B cell (primary cell): ENCODE measurements at regions not wholly inside any gene's neighbourhood (a gene's known extent, or its start where the extent isn't known, plus 50 kb on each side); places are given as distances from the start of the nearest gene placed in this dataset.

Experiments
- ATAC-seq: fragments of 200-7000 bp; cut with Tn5 transposase; one replicate; pipeline ENCODE4 v1.10.0; 2021; ENCODE audit warnings: low read depth, mild to moderate bottlenecking, moderate number of reproducible peaks, moderate library complexity
- CTCF ChIA-PET: fragments of 350-600 bp; sonication (Branson Sonifier 250); formaldehyde crosslinking; loops from one replicate; lab custom pipeline; 2021; ENCODE audit warnings: antibody characterized with exemption, inconsistent platforms; lab: Charles Lee
- POLR2A ChIA-PET: fragments of 350-600 bp; sonication (Branson Sonifier 250); formaldehyde crosslinking; loops from one replicate; lab custom pipeline; 2021; ENCODE audit warnings: antibody characterized with exemption; lab: Charles Lee
- DNase-seq: peaks from one replicate; pipeline ENCODE4 v3.0.0; 2013
- H2AFZ ChIP-seq: 2 replicates; pipeline ENCODE4 v1.6.1; 2012; ENCODE audit warnings: mild to moderate bottlenecking, low read depth, low read length; ENCODE audit not compliant: insufficient read depth, poor library complexity, severe bottlenecking
- H3K27ac ChIP-seq, 2 donors: 1 replicate in 1 of 2; 2 replicates in 1 of 2; pipeline ENCODE4 v1.5.1; 2012 to 2013; ENCODE audit warnings: low read length in 2 of 2, mild to moderate bottlenecking in 2 of 2, moderate library complexity in 1 of 2
- H3K27me3 ChIP-seq, 4 experiments: fragments of 200-600 bp in 1 of 4; sonication (generic) in 1 of 4; replicated peaks in 1 of 4; 1 replicate in 2 of 4; 2 replicates in 2 of 4; pipeline versions ENCODE4 v1.6.1 to v1.7.0; 2013 to 2016; ENCODE audit warnings: low read length in 3 of 4, mild to moderate bottlenecking in 2 of 4, mixed read lengths in 1 of 4, moderate library complexity in 1 of 4; ENCODE audit not compliant: insufficient read depth in 4 of 4, control insufficient read depth in 3 of 4; ENCODE audit errors: control extremely low read depth in 1 of 4
- H3K36me3 ChIP-seq, 2 experiments: replicated peaks in 1 of 2; 1 replicate in 1 of 2; 2 replicates in 1 of 2; pipeline versions ENCODE4 v1.6.1 to v1.7.1; 2013; ENCODE audit warnings: low read length in 1 of 2; ENCODE audit not compliant: insufficient read depth in 2 of 2, control insufficient read depth in 1 of 2; ENCODE audit errors: control extremely low read depth in 1 of 2, extremely low read depth in 1 of 2
- H3K4me1 ChIP-seq, 2 donors: fragments of 200-600 bp in 1 of 2; sonication (generic) in 1 of 2; 1 replicate in 1 of 2; 2 replicates in 1 of 2; pipeline versions ENCODE4 v1.5.1 to v1.6.1; 2013 to 2017; ENCODE audit warnings: low read length in 2 of 2; ENCODE audit not compliant: control insufficient read depth in 2 of 2, insufficient read depth in 2 of 2
- H3K4me2 ChIP-seq: replicated peaks from 2 replicates; pipeline ENCODE3; 2012; ENCODE audit warnings: mild to moderate bottlenecking, low read depth, low read length; ENCODE audit not compliant: poor library complexity, severe bottlenecking
- H3K4me3 ChIP-seq, 5 experiments: fragments of 200-600 bp in 1 of 5; sonication (generic) in 1 of 5; 1 replicate in 3 of 5; 2 replicates in 2 of 5; pipeline versions ENCODE4 v1.5.1 to v1.7.0; 2011 to 2016; ENCODE audit warnings: low read length in 4 of 5, mild to moderate bottlenecking in 4 of 5, low read depth in 2 of 5, control low read depth in 1 of 5, moderate library complexity in 1 of 5; ENCODE audit not compliant: insufficient read depth in 1 of 5; ENCODE audit errors: control extremely low read depth in 1 of 5, extremely low read depth in 1 of 5
- H3K79me2 ChIP-seq: fragments of 200-600 bp; sonication (generic); one replicate; pipeline ENCODE4 v1.6.0; 2016; ENCODE audit warnings: low read length; ENCODE audit not compliant: control insufficient read depth, insufficient read depth
- H3K9ac ChIP-seq: fragments of 200-600 bp; sonication (generic); 2 replicates; pipeline ENCODE4 v1.6.1; 2017; ENCODE audit warnings: mild to moderate bottlenecking, low read length, moderate library complexity
- H3K9me3 ChIP-seq, 3 donors: one replicate each; pipeline versions ENCODE4 v1.6.1 to v1.7.1; 2013; ENCODE audit warnings: low read length in 2 of 3; ENCODE audit not compliant: control insufficient read depth in 2 of 3, insufficient read depth in 1 of 3; ENCODE audit errors: control extremely low read depth in 1 of 3
- H4K20me1 ChIP-seq: 2 replicates; pipeline ENCODE4 v1.6.0; 2012; ENCODE audit warnings: mild to moderate bottlenecking, low read length; ENCODE audit not compliant: insufficient read depth, control insufficient read depth, poor library complexity, severe bottlenecking
- H3K27ac Mint-ChIP-seq: one replicate; pipeline ENCODE4 v1.8.0; 2021; ENCODE audit warnings: mixed read lengths
- H3K27me3 Mint-ChIP-seq: one replicate; pipeline ENCODE4 v1.8.0; 2021; ENCODE audit warnings: mixed read lengths
- H3K4me1 Mint-ChIP-seq: one replicate; pipeline ENCODE4 v1.8.0; 2021; ENCODE audit warnings: mixed read lengths
- H3K4me3 Mint-ChIP-seq: one replicate; pipeline ENCODE4 v1.8.0; 2021; ENCODE audit warnings: mixed read lengths
- H3K9me3 Mint-ChIP-seq: one replicate; pipeline ENCODE4 v1.8.0; 2022; ENCODE audit warnings: mixed read lengths; ENCODE audit not compliant: insufficient read depth
- EZH2 ChIP-seq: IDR thresholded peaks from 2 replicates; pipeline ENCODE4 v1.6.1; 2012; ENCODE audit warnings: borderline replicate concordance, low read depth, mild to moderate bottlenecking, moderate library complexity, low read length; ENCODE audit not compliant: insufficient read depth, poor library complexity, severe bottlenecking
- WGBS: methylation state at CpG from one replicate; pipeline ENCODE4 v1.1.5; 2013; ENCODE audit warnings: missing lambda C conversion rate; ENCODE audit not compliant: insufficient coverage; 5-methylcytosine and 5-hydroxymethylcytosine counted together
- intact Hi-C: fragments of 100-400 bp; cut with micrococcal nuclease; formaldehyde crosslinking; loops from one replicate; pipeline ENCODE4 v1.10.0; 2022
- TF ChIP-seq, protein P1 (sequence below): fragments of 200-600 bp; IDR thresholded peaks from one replicate; pipeline ENCODE4 v1.8.0; 2022; ENCODE audit warnings: antibody characterized with exemption, mild to moderate bottlenecking

DNA sequence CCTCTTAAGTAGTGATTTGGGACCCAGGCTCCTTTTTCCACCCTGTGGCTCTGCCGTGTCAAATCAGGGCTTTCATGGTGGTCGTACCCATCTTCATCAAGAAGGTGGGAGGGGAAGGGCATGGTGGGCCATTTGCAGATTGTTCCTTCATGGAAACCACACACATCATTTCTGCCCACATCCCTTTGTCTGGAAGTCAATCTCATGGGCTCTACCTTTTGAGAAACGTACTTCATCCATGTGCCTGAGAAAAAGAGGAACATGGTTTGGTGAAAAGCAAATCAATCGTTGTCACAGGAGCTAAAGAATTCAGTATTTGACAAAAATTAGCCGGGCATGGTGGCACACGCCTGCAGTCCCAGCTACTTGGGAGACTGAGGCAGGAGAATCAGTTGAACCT lies 233.4 kb downstream of the FOXO1 start:
- H3K36me3 ChIP-seq, result no peaks in the 10 kb centered on the region
- H3K9ac ChIP-seq, result no peak overlapping the region
- H3K4me3 ChIP-seq, result no peak overlapping the region
- intact Hi-C loops, result loop anchor here (2.0 to 5.0 kb wide), 3 partner anchors 44 to 306 kb away; partner anchors contain the start of gene FOXO1
- peaks cover 88 to 90% of the 10 kb centered on the region in 2 donors for H3K4me1 ChIP-seq
- Mint-ChIP-seq H3K27me3 (no peaks in the 10 kb centered on the region), H3K4me1 (peaks cover 86% of the 10 kb centered on the region), H3K4me3 (peak overlapping the region; percentile 70), H3K27ac (peak overlapping the region; percentile 81), H3K9me3 (no peaks in the 10 kb centered on the region)
- ChIA-PET POLR2A (interaction anchor here (0.7 to 5.5 kb wide), 5 partner anchors 11 to 284 kb away, joined by 3 to 55 read pairs (median 4); no protein-coding TSS in a partner anchor), CTCF (interaction anchor here (0.6 to 3.7 kb wide), 10 partner anchors 11 to 394 kb away, joined by 3 to 28 read pairs (median 3); partner anchors contain the start of gene FOXO1)
- DNase-seq, result peak; percentile 33
- no peak for ATAC-seq
- H4K20me1 ChIP-seq, result no peaks in the 10 kb centered on the region
- WGBS, result 42% methylated on average over 2 of the region's 6 CpGs
- TF ChIP-seq, protein P1, sequence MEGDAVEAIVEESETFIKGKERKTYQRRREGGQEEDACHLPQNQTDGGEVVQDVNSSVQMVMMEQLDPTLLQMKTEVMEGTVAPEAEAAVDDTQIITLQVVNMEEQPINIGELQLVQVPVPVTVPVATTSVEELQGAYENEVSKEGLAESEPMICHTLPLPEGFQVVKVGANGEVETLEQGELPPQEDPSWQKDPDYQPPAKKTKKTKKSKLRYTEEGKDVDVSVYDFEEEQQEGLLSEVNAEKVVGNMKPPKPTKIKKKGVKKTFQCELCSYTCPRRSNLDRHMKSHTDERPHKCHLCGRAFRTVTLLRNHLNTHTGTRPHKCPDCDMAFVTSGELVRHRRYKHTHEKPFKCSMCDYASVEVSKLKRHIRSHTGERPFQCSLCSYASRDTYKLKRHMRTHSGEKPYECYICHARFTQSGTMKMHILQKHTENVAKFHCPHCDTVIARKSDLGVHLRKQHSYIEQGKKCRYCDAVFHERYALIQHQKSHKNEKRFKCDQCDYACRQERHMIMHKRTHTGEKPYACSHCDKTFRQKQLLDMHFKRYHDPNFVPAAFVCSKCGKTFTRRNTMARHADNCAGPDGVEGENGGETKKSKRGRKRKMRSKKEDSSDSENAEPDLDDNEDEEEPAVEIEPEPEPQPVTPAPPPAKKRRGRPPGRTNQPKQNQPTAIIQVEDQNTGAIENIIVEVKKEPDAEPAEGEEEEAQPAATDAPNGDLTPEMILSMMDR, result no peak
- TF ChIP-seq EZH2, result no peak
- H2AFZ ChIP-seq, result no peak overlapping the region
- peaks cover 0 to 4% (median 0%) of the 10 kb centered on the region in 3 donors for H3K9me3 ChIP-seq
- H3K4me2 ChIP-seq, result peak overlapping the region; percentile 68
- no peaks in the 10 kb centered on the region for H3K27me3 ChIP-seq
- peaks cover 5% of the 10 kb centered on the region for H3K79me2 ChIP-seq
- H3K27ac ChIP-seq, result peak overlapping the region; percentile 71 to 81

DNA sequence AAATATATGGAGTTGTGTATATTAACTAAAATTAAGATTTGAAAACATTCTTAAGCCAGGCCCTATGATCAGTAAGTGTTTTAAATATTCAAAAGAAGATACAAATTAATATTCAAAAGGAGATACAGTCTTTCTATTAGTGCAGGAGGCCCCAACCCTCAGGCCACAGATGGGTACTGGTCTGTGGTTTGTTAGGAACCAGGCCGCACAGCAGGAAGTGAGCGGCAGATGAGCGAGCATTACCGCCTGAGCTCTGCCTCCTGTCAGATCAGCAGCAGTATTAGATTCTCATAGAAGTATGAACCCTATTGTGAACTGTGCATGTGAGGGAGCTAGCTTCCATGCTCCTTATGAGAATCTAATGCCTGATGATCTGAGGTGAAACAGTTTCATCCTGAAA lies 232.9 kb downstream of the FOXO1 start:
- Mint-ChIP-seq H3K9me3 (no peaks in the 10 kb centered on the region), H3K27ac (peak overlapping the region; percentile 85), H3K27me3 (no peaks in the 10 kb centered on the region), H3K4me3 (peak overlapping the region; percentile 53), H3K4me1 (peaks cover 86% of the 10 kb centered on the region)
- Histone ChIP-seq H3K79me2 (peaks cover 5% of the 10 kb centered on the region), H2AFZ (no peak overlapping the region), H3K9ac (no peak overlapping the region), H3K4me3 (no peak overlapping the region), H3K4me1 (peaks cover 88 to 90% of the 10 kb centered on the region in 2 donors), H3K4me2 (peak overlapping the region; percentile 68), H3K9me3 (peaks cover 0 to 4% (median 0%) of the 10 kb centered on the region in 3 donors), H3K27me3 (no peaks in the 10 kb centered on the region), H3K36me3 (no peaks in the 10 kb centered on the region), H3K27ac (peak overlapping the region; percentile 71 to 81), H4K20me1 (no peaks in the 10 kb centered on the region)
- peak; percentile 71 for DNase-seq
- intact Hi-C loops, result loop anchor here (2.0 to 5.0 kb wide), 3 partner anchors 45 to 306 kb away; partner anchors contain the start of gene FOXO1
- POLR2A ChIA-PET, result interaction anchor here (0.5 to 5.5 kb wide), 4 partner anchors 11 to 284 kb away, joined by 3 to 55 read pairs (median 6); no protein-coding TSS in a partner anchor
- CTCF ChIA-PET, result interaction anchor here (0.7 to 3.7 kb wide), 8 partner anchors 11 to 395 kb away, joined by 3 to 28 read pairs (median 3); partner anchors contain the start of gene FOXO1
- TF ChIP-seq EZH2, result no peak
- TF ChIP-seq, protein P1, result no peak
- ATAC-seq, result peak; percentile 64
- 0% methylated on average over 4 of the region's 4 CpGs for WGBS
